Naive thymus-derived CD4-positive, alpha-beta T cell (primary cell): ENCODE measurements at regions not wholly inside any gene's neighbourhood (a gene's known extent, or its start where the extent isn't known, plus 50 kb on each side); places are given as distances from the start of the nearest gene placed in this dataset.

ENCODE experiments used
- ATAC-seq: fragments of 150-1000 bp; cut with Tn5 transposase; 2 replicates; pipeline ENCODE4 v1.10.0; 2021; ENCODE audit warnings: mild to moderate bottlenecking, moderate library complexity
- CTCF ChIA-PET: fragments of 350-600 bp; sonication (Branson Sonifier 250); formaldehyde crosslinking; loops from one replicate; lab custom pipeline; 2021; ENCODE audit warnings: antibody characterized with exemption; lab: Charles Lee
- POLR2A ChIA-PET: fragments of 350-600 bp; sonication (Branson Sonifier 250); formaldehyde crosslinking; loops from one replicate; lab custom pipeline; 2021; ENCODE audit warnings: antibody characterized with exemption, inconsistent platforms; lab: Charles Lee
- DNase-seq, 9 donors: peaks; one replicate each; pipeline versions ENCODE4 v3.0.0 to v3.0.0-alpha.2; 2020 to 2022; ENCODE audit warnings: mixed read lengths in 1 of 9
- H3K27ac ChIP-seq: one replicate; pipeline ENCODE4 v1.7.0; 2013; ENCODE audit warnings: mild to moderate bottlenecking, low read depth, low read length, moderate library complexity
- H3K27me3 ChIP-seq, 2 donors: one replicate each; pipeline ENCODE4 v1.7.0; 2013; ENCODE audit warnings: low read length in 2 of 2, mild to moderate bottlenecking in 2 of 2, moderate library complexity in 2 of 2; ENCODE audit not compliant: control insufficient read depth in 2 of 2, insufficient read depth in 2 of 2
- H3K36me3 ChIP-seq, 3 experiments: 1 replicate in 2 of 3; 2 replicates in 1 of 3; pipeline ENCODE4 v1.7.0; 2013; ENCODE audit warnings: low read length in 3 of 3, mild to moderate bottlenecking in 3 of 3, moderate library complexity in 1 of 3; ENCODE audit not compliant: insufficient read depth in 3 of 3, control insufficient read depth in 2 of 3
- H3K4me1 ChIP-seq, 2 donors: one replicate each; pipeline ENCODE4 v1.7.0; 2013; ENCODE audit warnings: low read length in 2 of 2, mild to moderate bottlenecking in 2 of 2, moderate library complexity in 1 of 2; ENCODE audit not compliant: control insufficient read depth in 2 of 2, insufficient read depth in 2 of 2
- H3K4me3 ChIP-seq: 2 replicates; pipeline ENCODE4 v1.7.0; 2013; ENCODE audit warnings: mild to moderate bottlenecking, low read length
- H3K9me3 ChIP-seq, 3 experiments: 1 replicate in 2 of 3; 2 replicates in 1 of 3; pipeline ENCODE4 v1.7.0; 2013; ENCODE audit warnings: low read length in 3 of 3; ENCODE audit not compliant: control insufficient read depth in 2 of 3
- H3K27ac Mint-ChIP-seq, 9 donors: one replicate each; pipeline ENCODE4 v1.8.0; 2020 to 2022; ENCODE audit warnings: mixed read lengths in 9 of 9, mild to moderate bottlenecking in 8 of 9, moderate library complexity in 5 of 9, inconsistent platforms in 2 of 9
- H3K27me3 Mint-ChIP-seq, 5 donors: one replicate each; pipeline ENCODE4 v1.8.0; 2021 to 2022; ENCODE audit warnings: mixed read lengths in 5 of 5, mild to moderate bottlenecking in 1 of 5
- H3K36me3 Mint-ChIP-seq, 5 donors: one replicate each; pipeline ENCODE4 v1.8.0; 2020 to 2022; ENCODE audit warnings: mixed read lengths in 5 of 5, mild to moderate bottlenecking in 3 of 5, inconsistent platforms in 1 of 5
- H3K4me1 Mint-ChIP-seq, 7 donors: one replicate each; pipeline ENCODE4 v1.8.0; 2020 to 2022; ENCODE audit warnings: mixed read lengths in 7 of 7, mild to moderate bottlenecking in 3 of 7, inconsistent platforms in 1 of 7
- H3K4me3 Mint-ChIP-seq, 10 donors: one replicate each; pipeline ENCODE4 v1.8.0; 2020 to 2022; ENCODE audit warnings: mild to moderate bottlenecking in 10 of 10, mixed read lengths in 10 of 10, moderate library complexity in 6 of 10, inconsistent platforms in 2 of 10
- H3K9me3 Mint-ChIP-seq, 11 donors: one replicate each; pipeline ENCODE4 v1.8.0; 2020 to 2022; ENCODE audit warnings: mixed read lengths in 11 of 11, mild to moderate bottlenecking in 4 of 11, inconsistent platforms in 1 of 11, moderate library complexity in 1 of 11
- intact Hi-C, 2 donors: fragments of 100-400 bp; cut with micrococcal nuclease; formaldehyde crosslinking; loops; one replicate each; pipeline ENCODE4 v1.15.1; 2023

DNA sequence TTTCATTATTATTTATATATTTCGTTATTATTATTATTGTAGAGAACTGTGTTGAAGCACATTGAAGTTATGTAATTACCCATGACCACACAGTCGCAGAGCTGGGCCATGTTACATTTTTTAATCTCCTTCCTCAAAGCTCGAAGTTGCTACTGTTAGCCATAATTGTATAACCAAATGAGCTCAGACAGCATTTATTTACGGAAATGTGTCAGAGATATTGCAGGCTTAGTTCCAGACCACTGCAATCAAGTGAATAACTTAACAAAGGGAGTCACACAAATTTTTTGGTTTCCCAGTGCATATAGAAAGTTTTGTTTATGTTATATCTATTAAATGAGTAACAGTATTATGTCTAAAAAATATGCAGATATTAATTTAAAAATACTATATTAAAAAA is 147.1 kb upstream of the SLITRK1 start:
- Histone ChIP-seq H3K36me3 (no peaks in the 10 kb centered on the region), H3K4me3 (no peak overlapping the region), H3K4me1 (no peaks in the 10 kb centered on the region), H3K27me3 (no peaks in the 10 kb centered on the region), H3K9me3 (no peaks in the 10 kb centered on the region), H3K27ac (no peak overlapping the region)
- Mint-ChIP-seq H3K27ac (no peak overlapping the region), H3K4me1 (no peaks in the 10 kb centered on the region), H3K9me3 (peaks cover 0 to 5% (median 0%) of the 10 kb centered on the region in 11 donors), H3K4me3 (no peak overlapping the region), H3K27me3 (no peaks in the 10 kb centered on the region), H3K36me3 (no peaks in the 10 kb centered on the region)
- ChIA-PET CTCF (no interaction called here), POLR2A (no interaction called here)
- intact Hi-C loops: no loop called here
- no peak for DNase-seq
- ATAC-seq: no peak

DNA sequence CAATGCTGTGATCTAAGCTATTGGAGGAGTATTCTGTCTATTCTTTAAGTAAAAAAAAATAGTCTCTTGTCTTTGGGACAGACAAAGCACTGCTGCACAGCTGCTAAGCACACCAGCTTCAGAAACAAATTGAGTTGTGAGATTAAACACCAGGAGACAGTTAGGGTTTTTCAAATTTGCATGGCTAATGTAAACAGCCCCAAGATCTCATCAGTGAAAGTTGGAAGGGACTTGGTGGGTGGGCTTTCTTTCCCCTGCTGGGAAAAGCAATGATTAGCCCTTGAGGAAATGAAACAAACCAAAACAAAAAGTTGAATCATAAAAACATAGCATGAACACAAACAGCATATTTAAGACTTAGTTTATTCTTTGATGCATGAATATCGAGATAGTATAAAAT is 143.6 kb upstream of the SLITRK1 start:
- CTCF ChIA-PET: no interaction called here

DNA sequence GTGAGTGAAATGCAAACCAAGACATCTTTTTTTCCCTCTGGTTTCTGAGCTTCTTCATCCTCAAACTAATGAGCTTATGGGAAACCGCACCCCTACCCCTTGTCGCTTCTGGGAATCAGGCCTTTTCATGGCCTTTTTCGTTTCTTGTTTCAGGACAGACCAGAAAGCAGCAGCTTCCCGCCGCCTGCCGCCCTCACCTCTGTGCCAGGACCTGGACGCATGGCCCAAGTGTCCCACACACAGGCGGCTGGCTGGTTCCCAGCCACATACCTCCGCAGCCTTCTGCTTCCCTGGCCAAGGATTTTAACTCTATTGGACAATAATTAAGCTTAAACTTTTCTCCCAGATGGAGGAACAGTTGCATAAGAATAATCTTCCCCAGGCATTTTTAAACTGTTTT is 114.1 kb upstream of the SLITRK1 start:
- Histone ChIP-seq H3K27ac (no peak overlapping the region), H3K9me3 (no peaks in the 10 kb centered on the region), H3K36me3 (no peaks in the 10 kb centered on the region), H3K27me3 (no peaks in the 10 kb centered on the region), H3K4me1 (no peaks in the 10 kb centered on the region), H3K4me3 (no peak overlapping the region)
- ATAC-seq: no peak
- no peak overlapping the region for H3K27ac Mint-ChIP-seq
- ChIA-PET CTCF (no interaction called here), POLR2A (no interaction called here)
- DNase-seq: no peak
- H3K4me1 Mint-ChIP-seq: no peaks in the 10 kb centered on the region
- intact Hi-C loops: no loop called here
- no peaks in the 10 kb centered on the region for H3K36me3 Mint-ChIP-seq
- H3K4me3 Mint-ChIP-seq: no peak overlapping the region
- H3K27me3 Mint-ChIP-seq: no peaks in the 10 kb centered on the region
- H3K9me3 Mint-ChIP-seq: peaks cover 0 to 8% (median 0%) of the 10 kb centered on the region in 11 donors

More for the DNA sequence above, 143.6 kb upstream of the SLITRK1 start:
- no peaks in the 10 kb centered on the region for H3K36me3 ChIP-seq
- no peaks in the 10 kb centered on the region for H3K4me1 ChIP-seq
- DNase-seq: no peak
- H3K4me3 ChIP-seq: no peak overlapping the region
- no peaks in the 10 kb centered on the region for H3K27me3 ChIP-seq
- H3K27me3 Mint-ChIP-seq: no peaks in the 10 kb centered on the region
- H3K27ac ChIP-seq: no peak overlapping the region
- ATAC-seq: no peak
- POLR2A ChIA-PET: no interaction called here
- no peaks in the 10 kb centered on the region for H3K4me1 Mint-ChIP-seq
- H3K9me3 ChIP-seq: no peaks in the 10 kb centered on the region
- H3K27ac Mint-ChIP-seq: no peak overlapping the region
- no peak overlapping the region for H3K4me3 Mint-ChIP-seq
- peaks cover 0 to 5% (median 0%) of the 10 kb centered on the region in 11 donors for H3K9me3 Mint-ChIP-seq
- H3K36me3 Mint-ChIP-seq: no peaks in the 10 kb centered on the region
- intact Hi-C loops: no loop called here

DNA sequence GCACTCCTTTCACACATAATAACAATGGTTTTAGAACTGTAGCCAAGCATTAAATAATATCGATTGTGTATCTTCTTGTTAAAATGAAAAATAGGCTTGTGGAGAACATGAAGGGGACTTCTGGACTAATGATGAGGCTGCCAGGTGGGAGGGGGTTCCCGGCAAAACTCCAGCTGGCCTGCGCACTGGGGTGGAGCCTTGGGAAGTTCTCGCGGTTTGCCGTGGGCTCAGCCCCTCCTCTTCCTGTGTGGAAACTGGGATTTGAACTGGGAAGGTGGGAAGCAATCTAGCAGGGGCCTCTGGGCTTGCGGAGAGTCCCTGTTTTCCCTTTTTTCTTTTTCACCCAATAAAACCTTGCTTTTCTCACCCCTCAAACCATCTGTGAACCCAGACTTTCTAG is 113.7 kb upstream of the SLITRK1 start:
- H3K9me3 ChIP-seq: no peaks in the 10 kb centered on the region
- no peak for ATAC-seq
- Mint-ChIP-seq H3K27me3 (no peaks in the 10 kb centered on the region), H3K27ac (peak overlapping the region in 1 of 9 donors; percentile 59), H3K36me3 (no peaks in the 10 kb centered on the region), H3K4me1 (no peaks in the 10 kb centered on the region), H3K9me3 (peaks cover 0 to 3% (median 0%) of the 10 kb centered on the region in 11 donors), H3K4me3 (no peak overlapping the region)
- intact Hi-C loops: no loop called here
- no peaks in the 10 kb centered on the region for H3K36me3 ChIP-seq
- no peak overlapping the region for H3K27ac ChIP-seq
- no peak for DNase-seq
- H3K27me3 ChIP-seq: no peaks in the 10 kb centered on the region
- ChIA-PET CTCF (no interaction called here), POLR2A (no interaction called here)
- H3K4me3 ChIP-seq: no peak overlapping the region
- no peaks in the 10 kb centered on the region for H3K4me1 ChIP-seq

DNA sequence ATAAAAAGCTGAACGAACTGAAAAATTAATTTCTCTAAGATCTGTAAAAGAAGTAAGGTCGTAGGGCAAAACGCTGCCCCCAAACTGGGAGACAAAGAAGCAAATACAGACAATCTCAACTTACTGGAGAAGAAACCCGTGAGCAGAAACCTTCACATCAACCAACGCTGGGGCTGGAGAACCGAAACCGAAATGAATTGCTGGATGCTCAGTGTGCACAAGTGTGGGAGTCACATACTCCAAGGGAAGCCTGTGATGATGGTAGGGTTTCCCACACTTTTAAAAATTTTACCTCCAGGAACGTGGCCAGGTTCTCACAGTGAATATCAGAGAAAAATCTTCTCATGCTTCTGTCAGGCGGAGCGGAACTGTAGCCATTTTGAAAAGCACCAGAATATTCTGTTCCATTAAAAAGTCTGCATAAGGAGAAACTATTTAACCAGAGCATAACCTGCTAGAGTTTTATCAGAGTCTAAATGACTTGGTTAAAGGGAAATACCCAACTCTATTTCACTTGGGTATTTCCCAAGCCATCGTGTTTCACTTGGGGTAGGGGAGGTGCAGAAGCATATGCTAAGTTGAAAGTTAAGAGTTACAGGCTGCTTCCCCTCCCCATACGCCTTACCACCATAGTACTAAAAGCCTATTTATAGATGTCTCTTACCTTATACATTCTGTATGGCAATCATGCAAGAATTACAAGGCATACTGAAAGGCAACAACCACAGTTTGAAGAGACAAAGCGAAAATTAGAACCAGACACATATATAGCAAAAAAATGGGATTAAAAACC is 110.5 kb upstream of the SLITRK1 start:
- Mint-ChIP-seq H3K36me3 (no peaks in the 10 kb centered on the region), H3K27me3 (no peaks in the 10 kb centered on the region), H3K4me1 (no peaks in the 10 kb centered on the region), H3K9me3 (no peaks in the 10 kb centered on the region), H3K27ac (no peak overlapping the region), H3K4me3 (no peak overlapping the region)
- POLR2A ChIA-PET: no interaction called here
- CTCF ChIA-PET: interaction anchor here (0.6 kb wide), 1 partner anchor 576 kb away, joined by 3 read pairs; no protein-coding TSS in a partner anchor
- ATAC-seq: no peak
- no peaks in the 10 kb centered on the region for H3K4me1 ChIP-seq
- no peak for DNase-seq
- H3K4me3 ChIP-seq: no peak overlapping the region
- no peak overlapping the region for H3K27ac ChIP-seq
- intact Hi-C loops: no loop called here
- no peaks in the 10 kb centered on the region for H3K27me3 ChIP-seq
- H3K9me3 ChIP-seq: no peaks in the 10 kb centered on the region
- no peaks in the 10 kb centered on the region for H3K36me3 ChIP-seq

DNA sequence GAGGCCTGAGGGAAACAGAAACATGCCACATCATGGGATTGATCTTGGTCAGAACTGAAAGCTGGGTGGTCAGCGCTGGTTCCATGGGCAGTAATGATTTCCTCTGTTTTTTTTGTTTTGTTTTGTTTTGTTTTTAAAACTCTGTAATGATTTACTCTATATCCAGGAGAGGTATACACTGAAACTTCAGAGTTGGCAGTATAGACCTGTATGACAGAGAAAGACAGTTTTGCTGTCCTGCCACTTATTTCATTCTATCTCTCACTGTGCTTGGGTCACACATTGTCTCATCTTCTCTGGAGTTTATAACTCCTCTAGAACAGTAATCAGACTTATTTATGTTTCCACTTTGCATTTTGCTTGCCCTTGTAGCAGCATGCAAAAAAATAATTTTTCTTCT is 105.1 kb upstream of the SLITRK1 start:
- Histone ChIP-seq H3K27ac (no peak overlapping the region), H3K4me3 (no peak overlapping the region), H3K36me3 (no peaks in the 10 kb centered on the region), H3K4me1 (no peaks in the 10 kb centered on the region), H3K9me3 (no peaks in the 10 kb centered on the region), H3K27me3 (no peaks in the 10 kb centered on the region)
- DNase-seq (no peak), ATAC-seq (no peak)
- ChIA-PET CTCF (no interaction called here), POLR2A (no interaction called here)
- intact Hi-C loops: no loop called here
- no peak overlapping the region for H3K27ac Mint-ChIP-seq
- H3K9me3 Mint-ChIP-seq: peaks cover 0 to 13% (median 0%) of the 10 kb centered on the region in 11 donors
- H3K4me1 Mint-ChIP-seq: no peaks in the 10 kb centered on the region
- H3K27me3 Mint-ChIP-seq: no peaks in the 10 kb centered on the region
- H3K4me3 Mint-ChIP-seq: no peak overlapping the region
- no peaks in the 10 kb centered on the region for H3K36me3 Mint-ChIP-seq

DNA sequence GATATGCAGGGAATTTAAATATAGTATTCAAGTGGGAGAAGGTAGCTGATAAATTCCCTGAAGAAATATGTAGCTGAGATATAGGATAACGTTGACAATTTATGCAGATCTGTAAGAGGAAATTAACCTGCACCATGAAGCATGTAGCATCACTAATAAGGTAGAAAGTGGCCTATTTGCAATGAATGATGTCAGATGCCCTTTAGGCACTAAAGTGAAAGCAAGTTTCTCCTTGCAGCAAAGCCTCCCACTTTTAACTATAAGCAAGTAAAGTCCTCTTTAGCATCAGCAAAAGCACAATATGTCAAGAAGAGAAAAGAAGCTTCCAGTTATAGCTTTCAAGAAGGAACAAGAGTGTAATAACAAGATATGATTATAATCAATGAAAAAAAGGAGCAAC is 102.5 kb upstream of the SLITRK1 start:
- Mint-ChIP-seq H3K4me1 (no peaks in the 10 kb centered on the region), H3K4me3 (no peak overlapping the region), H3K27ac (no peak overlapping the region), H3K27me3 (no peaks in the 10 kb centered on the region), H3K36me3 (no peaks in the 10 kb centered on the region), H3K9me3 (peaks cover 0 to 13% (median 0%) of the 10 kb centered on the region in 11 donors)
- Histone ChIP-seq H3K4me3 (no peak overlapping the region), H3K27ac (no peak overlapping the region), H3K36me3 (no peaks in the 10 kb centered on the region), H3K27me3 (no peaks in the 10 kb centered on the region), H3K9me3 (no peaks in the 10 kb centered on the region), H3K4me1 (no peaks in the 10 kb centered on the region)
- ChIA-PET CTCF (no interaction called here), POLR2A (no interaction called here)
- ATAC-seq (no peak), DNase-seq (no peak)
- intact Hi-C loops: no loop called here
